ENCODE measurements at regions not wholly inside any gene's neighbourhood (a gene's known extent, or its start where the extent isn't known, plus 50 kb on each side); places are given as distances from the start of the nearest gene placed in this dataset.

GRCh38 chr16:17566075-17566474, 95.3 kb upstream of the XYLT1 start:
- in situ Hi-C loops (cut with MboI) = no loop called here
- H3K4me2 ChIP-seq (ENCODE audit: unreplicated experiment) = no peak overlapping the region
- no peak overlapping the region for H3K9ac ChIP-seq
- 90 to 100% methylated on average over 1 of the region's 1 CpG for WGBS, 2 experiments (ENCODE audit: low coverage in 1 of 2, low lambda C conversion rate in 2 of 2, missing lambda C conversion rate in 2 of 2)
- H3K27me3 ChIP-seq (replicated peaks; ENCODE audit: insufficient read depth) = peaks cover 10% of the 10 kb centered on the region; the same call in 1 of the 2 replicates
- no peak for DNase-seq
- TF ChIP-seq EZH2phosphoT487 (IDR thresholded peaks at IDR 0.05; ENCODE audit: insufficient read depth, low read depth) (no peak), EZH2 (IDR thresholded peaks at IDR 0.05; ENCODE audit: insufficient read depth, poor library complexity, severe bottlenecking) (no peak)
- H3K4me1 ChIP-seq (ENCODE audit: insufficient read depth) = no peaks in the 10 kb centered on the region
- H3K79me2 ChIP-seq (ENCODE audit: insufficient read depth) = no peaks in the 10 kb centered on the region
- no peak overlapping the region for H3K4me3 ChIP-seq
- no peaks in the 10 kb centered on the region for H3K9me2 ChIP-seq (ENCODE audit: insufficient read depth)
- H3K9me3 ChIP-seq (ENCODE audit: low read depth) = no peaks in the 10 kb centered on the region
- no peak overlapping the region for H3K27ac ChIP-seq
- no peaks in the 10 kb centered on the region for H3F3A ChIP-seq (ENCODE audit: insufficient read depth)
- no peaks in the 10 kb centered on the region for H3K36me3 ChIP-seq (ENCODE audit: low read depth)
- no peak overlapping the region for H2AFZ ChIP-seq
- no peaks in the 10 kb centered on the region for H4K20me1 ChIP-seq (ENCODE audit: insufficient read depth)

GRCh38 chr16:17565605-17566004, 94.8 kb upstream of the XYLT1 start:
- no peaks in the 10 kb centered on the region for H3K4me1 ChIP-seq (ENCODE audit: insufficient read depth)
- H3K79me2 ChIP-seq (ENCODE audit: insufficient read depth) = no peaks in the 10 kb centered on the region
- H3K4me3 ChIP-seq = no peak overlapping the region
- H3K36me3 ChIP-seq (ENCODE audit: low read depth) = no peaks in the 10 kb centered on the region
- 93 to 96% methylated on average over 3 of the region's 3 CpGs for WGBS, 2 experiments (ENCODE audit: low coverage in 1 of 2, low lambda C conversion rate in 2 of 2, missing lambda C conversion rate in 2 of 2)
- H3K9ac ChIP-seq = no peak overlapping the region
- TF ChIP-seq EZH2 (IDR thresholded peaks at IDR 0.05; ENCODE audit: insufficient read depth, poor library complexity, severe bottlenecking) (no peak), EZH2phosphoT487 (IDR thresholded peaks at IDR 0.05; ENCODE audit: insufficient read depth, low read depth) (no peak)
- no peak overlapping the region for H3K4me2 ChIP-seq (ENCODE audit: unreplicated experiment)
- no peaks in the 10 kb centered on the region for H3F3A ChIP-seq (ENCODE audit: insufficient read depth)
- no peak for DNase-seq
- H3K9me3 ChIP-seq (ENCODE audit: low read depth) = no peaks in the 10 kb centered on the region
- no peaks in the 10 kb centered on the region for H4K20me1 ChIP-seq (ENCODE audit: insufficient read depth)
- no peak overlapping the region for H2AFZ ChIP-seq
- no peak overlapping the region for H3K27ac ChIP-seq
- in situ Hi-C loops (cut with MboI) = no loop called here
- peaks cover 10% of the 10 kb centered on the region; the same call in 1 of the 2 replicates for H3K27me3 ChIP-seq (replicated peaks; ENCODE audit: insufficient read depth)
- H3K9me2 ChIP-seq (ENCODE audit: insufficient read depth) = no peaks in the 10 kb centered on the region

GRCh38 chr16:17564856-17565255, 94.1 kb upstream of the XYLT1 start:
- no peak overlapping the region for H3K4me2 ChIP-seq (ENCODE audit: unreplicated experiment)
- no peaks in the 10 kb centered on the region for H3F3A ChIP-seq (ENCODE audit: insufficient read depth)
- H3K27ac ChIP-seq = no peak overlapping the region
- no peak for TF ChIP-seq EZH2 (IDR thresholded peaks at IDR 0.05; ENCODE audit: insufficient read depth, poor library complexity, severe bottlenecking)
- TF ChIP-seq EZH2phosphoT487 (IDR thresholded peaks at IDR 0.05; ENCODE audit: insufficient read depth, low read depth) = no peak
- no peak for DNase-seq
- no peak overlapping the region for H2AFZ ChIP-seq
- peaks cover 2% of the 10 kb centered on the region; the same call in 1 of the 2 replicates for H3K27me3 ChIP-seq (replicated peaks; ENCODE audit: insufficient read depth)
- no peaks in the 10 kb centered on the region for H4K20me1 ChIP-seq (ENCODE audit: insufficient read depth)
- no peaks in the 10 kb centered on the region for H3K9me2 ChIP-seq (ENCODE audit: insufficient read depth)
- no peaks in the 10 kb centered on the region for H3K36me3 ChIP-seq (ENCODE audit: low read depth)
- no peaks in the 10 kb centered on the region for H3K9me3 ChIP-seq (ENCODE audit: low read depth)
- in situ Hi-C loops (cut with MboI) = no loop called here
- 56 to 63% methylated on average over 6 of the region's 6 CpGs for WGBS, 2 experiments (ENCODE audit: low coverage in 1 of 2, low lambda C conversion rate in 2 of 2, missing lambda C conversion rate in 2 of 2)
- H3K9ac ChIP-seq = no peak overlapping the region
- H3K4me1 ChIP-seq (ENCODE audit: insufficient read depth) = no peaks in the 10 kb centered on the region
- no peak overlapping the region for H3K4me3 ChIP-seq
- H3K79me2 ChIP-seq (ENCODE audit: insufficient read depth) = no peaks in the 10 kb centered on the region

- no peaks in the 10 kb centered on the region for H3F3A ChIP-seq (ENCODE audit: insufficient read depth)
- no peaks in the 10 kb centered on the region for H3K4me1 ChIP-seq (ENCODE audit: insufficient read depth)
- H3K27me3 ChIP-seq (replicated peaks; ENCODE audit: insufficient read depth) = no peaks in the 10 kb centered on the region; the same call in 1 of the 2 replicates
- H4K20me1 ChIP-seq (ENCODE audit: insufficient read depth) = no peaks in the 10 kb centered on the region
- H3K9ac ChIP-seq = no peak overlapping the region
- no peaks in the 10 kb centered on the region for H3K36me3 ChIP-seq (ENCODE audit: low read depth)
- in situ Hi-C loops (cut with MboI) = no loop called here
- no peak overlapping the region for H3K4me2 ChIP-seq (ENCODE audit: unreplicated experiment)
- no peak overlapping the region for H2AFZ ChIP-seq
- H3K9me2 ChIP-seq (ENCODE audit: insufficient read depth) = no peaks in the 10 kb centered on the region
- TF ChIP-seq EZH2phosphoT487 (IDR thresholded peaks at IDR 0.05; ENCODE audit: insufficient read depth, low read depth) (no peak), EZH2 (IDR thresholded peaks at IDR 0.05; ENCODE audit: insufficient read depth, poor library complexity, severe bottlenecking) (no peak)
- no peak overlapping the region for H3K4me3 ChIP-seq
- no peak for DNase-seq
- WGBS, 2 experiments (ENCODE audit: low coverage in 1 of 2, low lambda C conversion rate in 2 of 2, missing lambda C conversion rate in 2 of 2) = 49% methylated on average over 8 of the region's 8 CpGs
- no peak overlapping the region for H3K27ac ChIP-seq
- H3K9me3 ChIP-seq (ENCODE audit: low read depth) = no peaks in the 10 kb centered on the region
- H3K79me2 ChIP-seq (ENCODE audit: insufficient read depth) = no peaks in the 10 kb centered on the region
Measured at GRCh38 chr16:17563323-17564091, 92.7 kb upstream of the XYLT1 start.
